H1 (cell line): ENCODE measurements at regions not wholly inside any gene's neighbourhood (a gene's known extent, or its start where the extent isn't known, plus 50 kb on each side); places are given as distances from the start of the nearest gene placed in this dataset.

Experiments used
- CTCF ChIA-PET: fragments of 300-600 bp; sonication (Branson Sonifier 250); formaldehyde crosslinking; loops from one replicate; lab custom pipeline; 2021; ENCODE audit not compliant: partially characterized antibody; lab: Charles Lee
- POLR2A ChIA-PET: fragments of 300-600 bp; sonication (Branson Sonifier 250); formaldehyde crosslinking; loops from one replicate; lab custom pipeline; 2021; ENCODE audit warnings: inconsistent platforms; ENCODE audit not compliant: partially characterized antibody; lab: Charles Lee
- DNase-seq, 2 experiments: peaks; one replicate each; pipeline versions ENCODE4 v3.0.0 to v3.0.0-alpha.2; 2010 to 2022; ENCODE audit warnings: low spot score in 2 of 2, low read depth in 1 of 2, mixed read lengths in 1 of 2
- FAIRE-seq: peaks from 2 replicates; lab custom pipeline; 2011; peaks lifted over from hg19 to GRCh38; lab: Jason Lieb, UNC
- H2AFZ ChIP-seq: 2 replicates; pipeline ENCODE4 v1.8.1; 2012; ENCODE audit warnings: low read length, inconsistent platforms
- H2AK5ac ChIP-seq: 2 replicates; pipeline ENCODE4 v1.6.1; 2013; ENCODE audit warnings: low read depth, low read length
- H2BK120ac ChIP-seq: replicated peaks from 2 replicates; pipeline ENCODE3; 2013; ENCODE audit warnings: low read depth, low read length, inconsistent platforms
- H2BK12ac ChIP-seq: 2 replicates; pipeline ENCODE4 v1.6.1; 2013; ENCODE audit warnings: low read depth, low read length
- H2BK15ac ChIP-seq: 2 replicates; pipeline ENCODE4 v1.6.1; 2013; ENCODE audit warnings: low read length
- H2BK20ac ChIP-seq: 2 replicates; pipeline ENCODE4 v1.6.1; 2013; ENCODE audit warnings: low read length
- H2BK5ac ChIP-seq: 2 replicates; pipeline ENCODE4 v1.6.1; 2013; ENCODE audit warnings: low read depth, low read length
- H3K14ac ChIP-seq: 2 replicates; pipeline ENCODE4 v1.6.1; 2013; ENCODE audit warnings: inconsistent platforms; ENCODE audit not compliant: insufficient read length
- H3K18ac ChIP-seq: 2 replicates; pipeline ENCODE4 v1.6.1; 2013; ENCODE audit warnings: low read length; ENCODE audit errors: extremely low read depth
- H3K23ac ChIP-seq: 2 replicates; pipeline ENCODE4 v1.6.1; 2013; ENCODE audit warnings: inconsistent platforms; ENCODE audit not compliant: insufficient read length
- H3K23me2 ChIP-seq: 2 replicates; pipeline ENCODE4 v1.6.1; 2013; ENCODE audit warnings: low read depth, low read length
- H3K27ac ChIP-seq: 2 replicates; pipeline ENCODE4 v1.6.1; 2011; ENCODE audit warnings: low read depth, low read length, inconsistent platforms
- H3K27me3 ChIP-seq, 4 experiments: replicated peaks in 1 of 4; 1 replicate in 1 of 4; 2 replicates in 3 of 4; pipeline versions ENCODE4 v1.6.1 to v1.8.1; 2011 to 2013; ENCODE audit warnings: low read length in 3 of 4, mild to moderate bottlenecking in 3 of 4, inconsistent platforms in 2 of 4, mixed read lengths in 2 of 4, moderate library complexity in 1 of 4; ENCODE audit not compliant: control insufficient read depth in 3 of 4, insufficient read depth in 3 of 4; ENCODE audit errors: extremely low read depth in 1 of 4
- H3K36me3 ChIP-seq, 4 experiments: 2 replicates each; pipeline versions ENCODE4 v1.6.1 to v1.8.1; 2011 to 2013; ENCODE audit warnings: mild to moderate bottlenecking in 4 of 4, low read length in 3 of 4, moderate library complexity in 2 of 4, control low read depth in 1 of 4, inconsistent platforms in 1 of 4; ENCODE audit not compliant: insufficient read depth in 4 of 4, control insufficient read depth in 2 of 4
- H3K4ac ChIP-seq: replicated peaks from 2 replicates; pipeline ENCODE3; 2013; ENCODE audit warnings: low read length, low read depth, mixed read lengths, inconsistent platforms; ENCODE audit not compliant: insufficient read length
- H3K4me1 ChIP-seq, 4 experiments: replicated peaks in 1 of 4; 1 replicate in 1 of 4; 2 replicates in 3 of 4; pipeline versions ENCODE4 v1.6.1 to v1.8.1; 2011 to 2013; ENCODE audit warnings: low read length in 3 of 4, inconsistent platforms in 2 of 4, mixed read lengths in 1 of 4; ENCODE audit not compliant: insufficient read depth in 4 of 4, control insufficient read depth in 3 of 4
- H3K4me2 ChIP-seq, 2 experiments: 2 replicates each; pipeline versions ENCODE4 v1.6.1 to v1.8.1; 2011 to 2013; ENCODE audit warnings: low read depth in 2 of 2, low read length in 2 of 2, control low read depth in 1 of 2, inconsistent platforms in 1 of 2, mild to moderate bottlenecking in 1 of 2; ENCODE audit not compliant: insufficient read depth in 1 of 2
- H3K4me3 ChIP-seq, 4 experiments: fragments of 200-600, 300-600 bp in 1 of 4; sonication (generic), shearing (Covaris generic), sonication (Bioruptor Twin) in 1 of 4; 2 replicates each; pipeline versions ENCODE4 v1.5.1 to v1.8.1; 2011 to 2016; ENCODE audit warnings: low read length in 4 of 4, low read depth in 3 of 4, control low read depth in 2 of 4, inconsistent platforms in 2 of 4, mild to moderate bottlenecking in 2 of 4, mixed read lengths in 1 of 4, moderate library complexity in 1 of 4; ENCODE audit not compliant: insufficient read depth in 2 of 4; ENCODE audit errors: extremely low read depth in 1 of 4
- H3K56ac ChIP-seq: replicated peaks from 2 replicates; pipeline ENCODE3; 2013; ENCODE audit warnings: low read depth, mild to moderate bottlenecking, mixed read lengths, low read length, inconsistent platforms; ENCODE audit not compliant: insufficient read length
- H3K79me1 ChIP-seq: 2 replicates; pipeline ENCODE4 v1.6.1; 2013; ENCODE audit warnings: low read depth, low read length, control low read depth
- H3K79me2 ChIP-seq, 2 experiments: 2 replicates each; pipeline versions ENCODE4 v1.6.1 to v1.8.1; 2012 to 2013; ENCODE audit warnings: low read length in 2 of 2, mild to moderate bottlenecking in 2 of 2, inconsistent platforms in 1 of 2; ENCODE audit not compliant: insufficient read depth in 2 of 2, control insufficient read depth in 1 of 2
- H3K9ac ChIP-seq, 4 experiments: replicated peaks in 1 of 4; 1 replicate in 1 of 4; 2 replicates in 3 of 4; pipeline versions ENCODE4 v1.6.1 to v1.8.1; 2011 to 2013; ENCODE audit warnings: low read depth in 3 of 4, low read length in 3 of 4, control low read depth in 2 of 4, mild to moderate bottlenecking in 2 of 4, moderate library complexity in 2 of 4, inconsistent platforms in 1 of 4; ENCODE audit errors: extremely low read depth in 1 of 4
- H3K9me3 ChIP-seq, 2 experiments: 2 replicates each; pipeline versions ENCODE4 v1.6.1 to v1.8.1; 2012 to 2013; ENCODE audit warnings: mild to moderate bottlenecking in 2 of 2, moderate library complexity in 2 of 2, control low read depth in 1 of 2, inconsistent platforms in 1 of 2, low read depth in 1 of 2, low read length in 1 of 2, mixed read lengths in 1 of 2; ENCODE audit not compliant: insufficient read depth in 2 of 2
- H4K20me1 ChIP-seq, 2 experiments: replicated peaks in 1 of 2; 2 replicates each; pipeline versions ENCODE3 to v1.8.1; 2011 to 2013; ENCODE audit warnings: inconsistent platforms in 2 of 2, low read length in 2 of 2, mild to moderate bottlenecking in 1 of 2; ENCODE audit not compliant: insufficient read depth in 2 of 2, control insufficient read depth in 1 of 2
- H4K5ac ChIP-seq: 2 replicates; pipeline ENCODE4 v1.6.1; 2013; ENCODE audit warnings: low read length, low read depth, mixed read lengths, inconsistent platforms; ENCODE audit not compliant: insufficient read length
- H4K8ac ChIP-seq: 2 replicates; pipeline ENCODE4 v1.8.0; 2013; ENCODE audit warnings: mild to moderate bottlenecking, moderate library complexity, low read length, inconsistent platforms; ENCODE audit not compliant: insufficient read depth; ENCODE audit errors: extremely low read depth
- H4K91ac ChIP-seq: replicated peaks from 2 replicates; pipeline ENCODE3; 2013; ENCODE audit warnings: low read length, mixed read lengths, inconsistent platforms; ENCODE audit not compliant: insufficient read length
- BACH1 ChIP-seq: IDR thresholded peaks from 2 replicates; pipeline ENCODE4 v1.6.1; 2012; ENCODE audit warnings: low read length, improper control_type of control experiment
- SRF ChIP-seq: IDR thresholded peaks from 2 replicates; pipeline ENCODE4 v1.6.1; 2011; ENCODE audit warnings: mild to moderate bottlenecking, low read depth, low read length, moderate library complexity
- WGBS, 2 experiments: shearing (Covaris generic) in 1 of 2; methylation state at CpG; one replicate each; pipeline versions ENCODE4 v1.1.6 to v1.1.7; 2013 to 2015; ENCODE audit warnings: low lambda C conversion rate in 2 of 2, mixed read lengths in 2 of 2, inconsistent platforms in 1 of 2, low coverage in 1 of 2, missing lambda C conversion rate in 1 of 2; ENCODE audit not compliant: insufficient replicate concordance in 2 of 2, insufficient coverage in 1 of 2, insufficient read length in 1 of 2; ENCODE audit errors: extremely low coverage in 1 of 2, missing lambda C conversion rate in 1 of 2; 5-methylcytosine and 5-hydroxymethylcytosine counted together
- TF ChIP-seq, protein P1 (sequence below): IDR thresholded peaks from 2 replicates; pipeline ENCODE4 v1.6.1; 2011; ENCODE audit warnings: low read length, improper control_type of control experiment
- TF ChIP-seq, protein P2 (sequence below): IDR thresholded peaks from 2 replicates; pipeline ENCODE4 v1.6.1; 2012; ENCODE audit warnings: inconsistent platforms

DNA sequence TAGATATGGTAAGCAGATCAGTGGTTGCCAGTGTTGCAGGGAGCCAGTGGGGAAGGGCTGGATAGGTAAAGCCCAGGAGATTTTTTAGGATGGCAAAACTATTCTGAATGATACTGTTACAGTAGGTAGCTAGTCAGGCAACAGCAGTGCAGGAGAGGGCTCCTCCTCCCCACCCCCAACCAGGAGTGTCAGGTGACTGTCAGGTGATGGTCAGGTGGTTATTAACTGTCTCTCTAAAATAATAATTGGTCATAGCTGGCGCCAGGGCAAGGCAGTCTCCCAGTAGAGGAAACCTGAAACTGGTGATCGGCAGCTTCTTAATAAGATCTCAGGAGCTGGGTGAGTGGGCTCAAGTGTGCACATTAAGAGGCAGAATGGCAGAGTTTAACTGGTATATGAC lies 201.6 kb upstream of the PARD3B start:
- Histone ChIP-seq H3K79me2 (no peaks in the 10 kb centered on the region), H3K4me2 (no peak overlapping the region), H2BK120ac (no peak overlapping the region), H4K91ac (no peak overlapping the region), H2BK20ac (no peak overlapping the region), H2BK15ac (no peak overlapping the region), H2BK12ac (no peak overlapping the region), H3K23me2 (no peaks in the 10 kb centered on the region), H2BK5ac (no peak overlapping the region), H4K8ac (no peak overlapping the region), H3K27ac (no peak overlapping the region), H2AK5ac (no peak overlapping the region), H3K9ac (no peak overlapping the region), H3K79me1 (no peaks in the 10 kb centered on the region), H3K18ac (no peak overlapping the region), H4K5ac (no peak overlapping the region), H3K4me1 (peaks cover 0 to 4% (median 0%) of the 10 kb centered on the region in 4 experiments; a peak in 1 of 7 replicates), H3K9me3 (no peaks in the 10 kb centered on the region), H4K20me1 (no peaks in the 10 kb centered on the region), H3K36me3 (no peaks in the 10 kb centered on the region), H3K14ac (no peak overlapping the region), H3K4ac (no peak overlapping the region), H3K4me3 (no peak overlapping the region), H3K56ac (no peak overlapping the region), H3K27me3 (no peaks in the 10 kb centered on the region), H3K23ac (no peak overlapping the region), H2AFZ (peak overlapping the region; percentile 46; the same call in 1 of the 2 replicates)
- POLR2A ChIA-PET: no interaction called here
- TF ChIP-seq, protein P1, sequence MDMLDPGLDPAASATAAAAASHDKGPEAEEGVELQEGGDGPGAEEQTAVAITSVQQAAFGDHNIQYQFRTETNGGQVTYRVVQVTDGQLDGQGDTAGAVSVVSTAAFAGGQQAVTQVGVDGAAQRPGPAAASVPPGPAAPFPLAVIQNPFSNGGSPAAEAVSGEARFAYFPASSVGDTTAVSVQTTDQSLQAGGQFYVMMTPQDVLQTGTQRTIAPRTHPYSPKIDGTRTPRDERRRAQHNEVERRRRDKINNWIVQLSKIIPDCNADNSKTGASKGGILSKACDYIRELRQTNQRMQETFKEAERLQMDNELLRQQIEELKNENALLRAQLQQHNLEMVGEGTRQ: peak; percentile 72
- TF ChIP-seq BACH1 (no peak), SRF (no peak)
- TF ChIP-seq, protein P2, sequence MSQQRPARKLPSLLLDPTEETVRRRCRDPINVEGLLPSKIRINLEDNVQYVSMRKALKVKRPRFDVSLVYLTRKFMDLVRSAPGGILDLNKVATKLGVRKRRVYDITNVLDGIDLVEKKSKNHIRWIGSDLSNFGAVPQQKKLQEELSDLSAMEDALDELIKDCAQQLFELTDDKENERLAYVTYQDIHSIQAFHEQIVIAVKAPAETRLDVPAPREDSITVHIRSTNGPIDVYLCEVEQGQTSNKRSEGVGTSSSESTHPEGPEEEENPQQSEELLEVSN: no peak
- no peak for FAIRE-seq
- no peak for DNase-seq
- CTCF ChIA-PET: interaction anchor here (0.9 to 1.4 kb wide), 3 partner anchors 83 to 343 kb away, joined by 3 read pairs; no protein-coding TSS in a partner anchor
- WGBS, 2 experiments: 87% methylated on average over 2 of the region's 2 CpGs; no CpG with 5 or more reads in 1 of the 2 experiments
